ENCODE measurements at regions not wholly inside any gene's neighbourhood (a gene's known extent, or its start where the extent isn't known, plus 50 kb on each side); places are given as distances from the start of the nearest gene placed in this dataset.

DNA sequence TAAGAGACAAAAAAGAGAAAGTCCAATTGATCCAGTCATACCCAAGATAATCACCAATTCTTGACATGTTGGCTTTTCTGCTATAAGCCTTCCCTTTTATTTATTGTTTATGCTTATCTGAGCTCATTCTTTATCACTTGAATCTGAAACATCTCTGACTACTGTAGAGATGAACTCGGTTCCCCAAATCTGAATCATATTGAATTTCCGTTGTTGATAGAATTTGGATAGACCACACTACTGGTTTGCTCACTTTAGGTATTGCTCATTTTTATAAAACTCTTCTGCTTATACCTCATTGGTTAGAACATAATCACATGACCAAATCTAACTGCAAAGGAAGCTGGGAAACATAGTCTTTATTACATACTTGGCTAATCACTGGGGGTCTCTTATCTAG lies 236.9 kb downstream of the TRIB2 start:
- ChIA-PET CTCF (no interaction called here), POLR2A (no interaction called here)
- ATAC-seq (no peak), DNase-seq (ENCODE audit: low read depth, low spot score) (no peak)
- TF ChIP-seq, protein P1, sequence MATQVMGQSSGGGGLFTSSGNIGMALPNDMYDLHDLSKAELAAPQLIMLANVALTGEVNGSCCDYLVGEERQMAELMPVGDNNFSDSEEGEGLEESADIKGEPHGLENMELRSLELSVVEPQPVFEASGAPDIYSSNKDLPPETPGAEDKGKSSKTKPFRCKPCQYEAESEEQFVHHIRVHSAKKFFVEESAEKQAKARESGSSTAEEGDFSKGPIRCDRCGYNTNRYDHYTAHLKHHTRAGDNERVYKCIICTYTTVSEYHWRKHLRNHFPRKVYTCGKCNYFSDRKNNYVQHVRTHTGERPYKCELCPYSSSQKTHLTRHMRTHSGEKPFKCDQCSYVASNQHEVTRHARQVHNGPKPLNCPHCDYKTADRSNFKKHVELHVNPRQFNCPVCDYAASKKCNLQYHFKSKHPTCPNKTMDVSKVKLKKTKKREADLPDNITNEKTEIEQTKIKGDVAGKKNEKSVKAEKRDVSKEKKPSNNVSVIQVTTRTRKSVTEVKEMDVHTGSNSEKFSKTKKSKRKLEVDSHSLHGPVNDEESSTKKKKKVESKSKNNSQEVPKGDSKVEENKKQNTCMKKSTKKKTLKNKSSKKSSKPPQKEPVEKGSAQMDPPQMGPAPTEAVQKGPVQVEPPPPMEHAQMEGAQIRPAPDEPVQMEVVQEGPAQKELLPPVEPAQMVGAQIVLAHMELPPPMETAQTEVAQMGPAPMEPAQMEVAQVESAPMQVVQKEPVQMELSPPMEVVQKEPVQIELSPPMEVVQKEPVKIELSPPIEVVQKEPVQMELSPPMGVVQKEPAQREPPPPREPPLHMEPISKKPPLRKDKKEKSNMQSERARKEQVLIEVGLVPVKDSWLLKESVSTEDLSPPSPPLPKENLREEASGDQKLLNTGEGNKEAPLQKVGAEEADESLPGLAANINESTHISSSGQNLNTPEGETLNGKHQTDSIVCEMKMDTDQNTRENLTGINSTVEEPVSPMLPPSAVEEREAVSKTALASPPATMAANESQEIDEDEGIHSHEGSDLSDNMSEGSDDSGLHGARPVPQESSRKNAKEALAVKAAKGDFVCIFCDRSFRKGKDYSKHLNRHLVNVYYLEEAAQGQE (IDR thresholded peaks at IDR 0.05; ENCODE audit: insufficient read depth in 1 of 2, low read depth in 2 of 2, low read length in 1 of 2): no peak
- no peak for TF ChIP-seq POLR2AphosphoS5 (IDR thresholded peaks at IDR 0.05; ENCODE audit: low read depth, low read length)
- TF ChIP-seq, protein P2, sequence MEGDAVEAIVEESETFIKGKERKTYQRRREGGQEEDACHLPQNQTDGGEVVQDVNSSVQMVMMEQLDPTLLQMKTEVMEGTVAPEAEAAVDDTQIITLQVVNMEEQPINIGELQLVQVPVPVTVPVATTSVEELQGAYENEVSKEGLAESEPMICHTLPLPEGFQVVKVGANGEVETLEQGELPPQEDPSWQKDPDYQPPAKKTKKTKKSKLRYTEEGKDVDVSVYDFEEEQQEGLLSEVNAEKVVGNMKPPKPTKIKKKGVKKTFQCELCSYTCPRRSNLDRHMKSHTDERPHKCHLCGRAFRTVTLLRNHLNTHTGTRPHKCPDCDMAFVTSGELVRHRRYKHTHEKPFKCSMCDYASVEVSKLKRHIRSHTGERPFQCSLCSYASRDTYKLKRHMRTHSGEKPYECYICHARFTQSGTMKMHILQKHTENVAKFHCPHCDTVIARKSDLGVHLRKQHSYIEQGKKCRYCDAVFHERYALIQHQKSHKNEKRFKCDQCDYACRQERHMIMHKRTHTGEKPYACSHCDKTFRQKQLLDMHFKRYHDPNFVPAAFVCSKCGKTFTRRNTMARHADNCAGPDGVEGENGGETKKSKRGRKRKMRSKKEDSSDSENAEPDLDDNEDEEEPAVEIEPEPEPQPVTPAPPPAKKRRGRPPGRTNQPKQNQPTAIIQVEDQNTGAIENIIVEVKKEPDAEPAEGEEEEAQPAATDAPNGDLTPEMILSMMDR (IDR thresholded peaks at IDR 0.05): no peak
- TF ChIP-seq TCF7L2 (IDR thresholded peaks at IDR 0.05; ENCODE audit: low read depth, low read length): no peak
- no peak for TF ChIP-seq SIN3A (IDR thresholded peaks at IDR 0.05; ENCODE audit: borderline replicate concordance, insufficient read depth, low read depth, low read length)
- Histone ChIP-seq H3K4me1 (ENCODE audit: control insufficient read depth, insufficient read depth, low read length) (no peaks in the 10 kb centered on the region), H3K36me3 (ENCODE audit: control insufficient read depth, insufficient read depth, low read length) (no peaks in the 10 kb centered on the region), H3K9me3 (ENCODE audit: control insufficient read depth, insufficient read depth, low read depth, low read length) (no peaks in the 10 kb centered on the region), H3K4me3 (ENCODE audit: low read depth in 2 of 2, low read length in 2 of 2) (no peak overlapping the region), H3K27ac (ENCODE audit: low read length) (no peak overlapping the region), H3K27me3 (ENCODE audit: control insufficient read depth, insufficient read depth, low read length) (no peaks in the 10 kb centered on the region)
- in situ Hi-C loops (cut with HindIII; ENCODE audit: low pct_unique_long_range_greater_than_20kb, low sequenced_read_pairs): no loop called here
- intact Hi-C loops (cut with micrococcal nuclease; ENCODE audit: unreplicated experiment): no loop called here
- no TSS peak for BruUV-seq (replicated peaks)

DNA sequence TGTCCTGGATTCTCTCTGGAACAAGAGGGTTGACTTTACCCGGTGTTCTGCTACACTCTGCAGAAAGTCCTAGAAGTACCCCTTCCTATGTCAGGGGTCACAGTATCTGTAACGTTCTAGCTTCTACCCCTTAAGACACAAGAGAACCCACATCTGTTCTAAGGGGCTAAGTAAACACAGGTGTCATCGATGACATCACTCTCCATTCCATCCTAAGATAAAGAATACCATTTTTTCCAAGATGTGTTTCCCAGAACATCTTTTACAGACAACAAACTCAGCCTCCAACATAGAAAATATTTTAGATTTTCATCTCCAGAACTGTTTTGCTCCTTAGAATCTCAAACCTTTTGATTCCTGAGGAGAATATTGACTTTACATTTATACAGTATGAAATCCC lies 239.1 kb downstream of the TRIB2 start:
- ChIA-PET POLR2A (no interaction called here), CTCF (no interaction called here)
- no peak for ATAC-seq
- Histone ChIP-seq H3K36me3 (ENCODE audit: control insufficient read depth, insufficient read depth, low read length) (no peaks in the 10 kb centered on the region), H3K27ac (ENCODE audit: low read length) (no peak overlapping the region), H3K4me1 (ENCODE audit: control insufficient read depth, insufficient read depth, low read length) (no peaks in the 10 kb centered on the region), H3K27me3 (ENCODE audit: control insufficient read depth, insufficient read depth, low read length) (no peaks in the 10 kb centered on the region), H3K9me3 (ENCODE audit: control insufficient read depth, insufficient read depth, low read depth, low read length) (no peaks in the 10 kb centered on the region), H3K4me3 (ENCODE audit: low read depth in 2 of 2, low read length in 2 of 2) (no peak overlapping the region)
- no peak for DNase-seq (ENCODE audit: low read depth, low spot score)
- TF ChIP-seq TCF7L2 (IDR thresholded peaks at IDR 0.05; ENCODE audit: low read depth, low read length) (no peak), POLR2AphosphoS5 (IDR thresholded peaks at IDR 0.05; ENCODE audit: low read depth, low read length) (no peak), SIN3A (IDR thresholded peaks at IDR 0.05; ENCODE audit: borderline replicate concordance, insufficient read depth, low read depth, low read length) (no peak)
- TF ChIP-seq, protein P2 (IDR thresholded peaks at IDR 0.05): no peak
- TF ChIP-seq, protein P1 (IDR thresholded peaks at IDR 0.05; ENCODE audit: insufficient read depth in 1 of 2, low read depth in 2 of 2, low read length in 1 of 2): no peak
- in situ Hi-C loops (cut with HindIII; ENCODE audit: low pct_unique_long_range_greater_than_20kb, low sequenced_read_pairs): no loop called here
- intact Hi-C loops (cut with micrococcal nuclease; ENCODE audit: unreplicated experiment): no loop called here
- no TSS peak for BruUV-seq (replicated peaks)

Data from Panc1 (cell line).